Activated CD8-positive, alpha-beta T cell treated with anti-CD3 and anti-CD28 coated beads, Interleukin-2, amount 10 ng/mL, durations not matched to agents 7 days and 5 days (primary cell): ENCODE measurements at regions not wholly inside any gene's neighbourhood (a gene's known extent, or its start where the extent isn't known, plus 50 kb on each side); places are given as distances from the start of the nearest gene placed in this dataset.
"Not testable (repeated sequence)": the region's sequence is repeated elsewhere in the genome, so short reads cannot be mapped to it uniquely, and the experiment has no call there.

Experiments
- ATAC-seq: fragments of 150-1000 bp; cut with Tn5 transposase; one replicate; pipeline ENCODE4 v1.10.0; 2021; ENCODE audit warnings: moderate library complexity
- CTCF ChIA-PET: fragments of 350-600 bp; sonication (Branson Sonifier 250); formaldehyde crosslinking; loops from one replicate; lab custom pipeline; 2021; ENCODE audit warnings: antibody characterized with exemption; lab: Charles Lee
- POLR2A ChIA-PET: fragments of 350-600 bp; sonication (Branson Sonifier 250); formaldehyde crosslinking; loops from one replicate; lab custom pipeline; 2021; ENCODE audit warnings: antibody characterized with exemption; lab: Charles Lee
- DNase-seq: peaks from one replicate; pipeline ENCODE4 v3.0.0-alpha.2; 2020
- H3K27ac Mint-ChIP-seq: one replicate; pipeline ENCODE4 v1.8.0; 2021; ENCODE audit warnings: mild to moderate bottlenecking, mixed read lengths
- H3K27me3 Mint-ChIP-seq: one replicate; pipeline ENCODE4 v1.8.0; 2021; ENCODE audit warnings: low read depth, mixed read lengths
- H3K36me3 Mint-ChIP-seq: one replicate; pipeline ENCODE4 v1.8.0; 2021; ENCODE audit warnings: low read depth, mixed read lengths
- H3K4me1 Mint-ChIP-seq: one replicate; pipeline ENCODE4 v1.8.0; 2021; ENCODE audit warnings: low read depth, mixed read lengths
- H3K4me3 Mint-ChIP-seq: one replicate; pipeline ENCODE4 v1.8.0; 2021; ENCODE audit warnings: mild to moderate bottlenecking, mixed read lengths
- H3K9me3 Mint-ChIP-seq: one replicate; pipeline ENCODE4 v1.8.0; 2022; ENCODE audit warnings: mixed read lengths; ENCODE audit not compliant: insufficient read depth

- H3K9me3 Mint-ChIP-seq, H3K27me3 Mint-ChIP-seq, ATAC-seq, H3K4me1 Mint-ChIP-seq, DNase-seq, H3K27ac Mint-ChIP-seq, H3K36me3 Mint-ChIP-seq, H3K4me3 Mint-ChIP-seq, POLR2A ChIA-PET, CTCF ChIA-PET: not testable (repeated sequence)
These were observed 670.2 kb downstream of the XIRP2 start for GRCh38 chr2:167558272-167558991.

- Mint-ChIP-seq H3K4me3 (no peak overlapping the region), H3K4me1 (no peaks in the 10 kb centered on the region), H3K27ac (no peak overlapping the region), H3K27me3 (no peaks in the 10 kb centered on the region), H3K9me3 (no peaks in the 10 kb centered on the region), H3K36me3 (no peaks in the 10 kb centered on the region)
- DNase-seq: no peak
- ATAC-seq: no peak
- ChIA-PET POLR2A (no interaction called here), CTCF (no interaction called here)
These were observed 666.9 kb downstream of the XIRP2 start for GRCh38 chr2:167555098-167555720.

- ATAC-seq (no peak), DNase-seq (no peak)
- ChIA-PET POLR2A (interaction anchor here (0.6 kb wide), 1 partner anchor 25 kb away, joined by 3 read pairs; no protein-coding TSS in a partner anchor), CTCF (no interaction called here)
- Mint-ChIP-seq H3K4me1 (no peaks in the 10 kb centered on the region), H3K27ac (no peak overlapping the region), H3K27me3 (no peaks in the 10 kb centered on the region), H3K9me3 (no peaks in the 10 kb centered on the region), H3K4me3 (no peak overlapping the region), H3K36me3 (no peaks in the 10 kb centered on the region)
These were observed 665.4 kb downstream of the XIRP2 start for GRCh38 chr2:167553635-167554034.

- H3K27ac Mint-ChIP-seq: no peak overlapping the region
- DNase-seq: no peak
- ATAC-seq: no peak
- no peaks in the 10 kb centered on the region for H3K27me3 Mint-ChIP-seq
- no peaks in the 10 kb centered on the region for H3K4me1 Mint-ChIP-seq
- no peaks in the 10 kb centered on the region for H3K9me3 Mint-ChIP-seq
- POLR2A ChIA-PET: no interaction called here
- no peaks in the 10 kb centered on the region for H3K36me3 Mint-ChIP-seq
- no peak overlapping the region for H3K4me3 Mint-ChIP-seq
- CTCF ChIA-PET: no interaction called here
These were observed 663.1 kb downstream of the XIRP2 start for GRCh38 chr2:167551416-167551815.

GRCh38 chr2:167550448-167550847, 662.2 kb downstream of the XIRP2 start:
- no peaks in the 10 kb centered on the region for H3K27me3 Mint-ChIP-seq
- no peaks in the 10 kb centered on the region for H3K4me1 Mint-ChIP-seq
- no peaks in the 10 kb centered on the region for H3K9me3 Mint-ChIP-seq
- DNase-seq (no peak), ATAC-seq (no peak)
- ChIA-PET CTCF (no interaction called here), POLR2A (no interaction called here)
- no peaks in the 10 kb centered on the region for H3K36me3 Mint-ChIP-seq
- no peak overlapping the region for H3K27ac Mint-ChIP-seq
- no peak overlapping the region for H3K4me3 Mint-ChIP-seq

GRCh38 chr2:167548396-167548795, 660.1 kb downstream of the XIRP2 start:
- Mint-ChIP-seq H3K4me1 (no peaks in the 10 kb centered on the region), H3K4me3 (no peak overlapping the region), H3K27me3 (no peaks in the 10 kb centered on the region), H3K36me3 (no peaks in the 10 kb centered on the region), H3K27ac (no peak overlapping the region), H3K9me3 (no peaks in the 10 kb centered on the region)
- DNase-seq: no peak
- ChIA-PET CTCF (no interaction called here), POLR2A (no interaction called here)
- no peak for ATAC-seq

GRCh38 chr2:167544602-167545001, 656.3 kb downstream of the XIRP2 start:
- Mint-ChIP-seq H3K9me3 (no peaks in the 10 kb centered on the region), H3K4me1 (no peaks in the 10 kb centered on the region)
- POLR2A ChIA-PET: no interaction called here

GRCh38 chr2:167543721-167544120, 655.4 kb downstream of the XIRP2 start:
- ChIA-PET POLR2A (no interaction called here), CTCF (interaction anchor here (1.9 kb wide), 1 partner anchor 9 kb away, joined by 4 read pairs; no protein-coding TSS in a partner anchor)
- Mint-ChIP-seq H3K9me3 (no peaks in the 10 kb centered on the region), H3K4me3 (no peak overlapping the region), H3K4me1 (no peaks in the 10 kb centered on the region), H3K27ac (no peak overlapping the region), H3K36me3 (no peaks in the 10 kb centered on the region), H3K27me3 (no peaks in the 10 kb centered on the region)
- no peak for DNase-seq
- ATAC-seq: no peak

More at GRCh38 chr2:167544602-167545001, 656.3 kb downstream of the XIRP2 start:
- DNase-seq: no peak
- CTCF ChIA-PET: interaction anchor here (0.5 to 1.9 kb wide), 2 partner anchors 10 to 1394 kb away, joined by 3 to 4 read pairs; no protein-coding TSS in a partner anchor
- Mint-ChIP-seq H3K27me3 (no peaks in the 10 kb centered on the region), H3K36me3 (no peaks in the 10 kb centered on the region), H3K4me3 (no peak overlapping the region), H3K27ac (no peak overlapping the region)
- ATAC-seq: no peak

GRCh38 chr2:167537743-167538142, 649.5 kb downstream of the XIRP2 start:
- H3K9me3 Mint-ChIP-seq: no peaks in the 10 kb centered on the region
- H3K4me1 Mint-ChIP-seq: no peaks in the 10 kb centered on the region
- ATAC-seq (no peak), DNase-seq (no peak)
- no peaks in the 10 kb centered on the region for H3K27me3 Mint-ChIP-seq
- H3K27ac Mint-ChIP-seq: no peak overlapping the region
- H3K36me3 Mint-ChIP-seq: no peaks in the 10 kb centered on the region
- ChIA-PET CTCF (no interaction called here), POLR2A (no interaction called here)
- no peak overlapping the region for H3K4me3 Mint-ChIP-seq

- no peak overlapping the region for H3K4me3 Mint-ChIP-seq
- H3K9me3 Mint-ChIP-seq: no peaks in the 10 kb centered on the region
These were observed 646.2 kb downstream of the XIRP2 start for GRCh38 chr2:167534443-167534842.

GRCh38 chr2:167524786-167525185, 636.5 kb downstream of the XIRP2 start:
- no peaks in the 10 kb centered on the region for H3K4me1 Mint-ChIP-seq
- DNase-seq: no peak
- H3K4me3 Mint-ChIP-seq: no peak overlapping the region
- ChIA-PET POLR2A (no interaction called here), CTCF (no interaction called here)
- no peaks in the 10 kb centered on the region for H3K9me3 Mint-ChIP-seq
- no peak overlapping the region for H3K27ac Mint-ChIP-seq
- no peaks in the 10 kb centered on the region for H3K27me3 Mint-ChIP-seq
- no peaks in the 10 kb centered on the region for H3K36me3 Mint-ChIP-seq
- no peak for ATAC-seq

More at GRCh38 chr2:167534443-167534842, 646.2 kb downstream of the XIRP2 start:
- Mint-ChIP-seq H3K4me1 (no peaks in the 10 kb centered on the region), H3K27me3 (no peaks in the 10 kb centered on the region), H3K27ac (no peak overlapping the region), H3K36me3 (no peaks in the 10 kb centered on the region)
- ChIA-PET POLR2A (no interaction called here), CTCF (interaction anchor here (1.1 kb wide), 1 partner anchor 9 kb away, joined by 4 read pairs; no protein-coding TSS in a partner anchor)
- ATAC-seq (no peak), DNase-seq (no peak)

GRCh38 chr2:167510071-167510759, 621.9 kb downstream of the XIRP2 start:
- Mint-ChIP-seq H3K27ac (no peak overlapping the region), H3K27me3 (no peaks in the 10 kb centered on the region), H3K36me3 (no peaks in the 10 kb centered on the region), H3K4me3 (no peak overlapping the region), H3K4me1 (no peaks in the 10 kb centered on the region), H3K9me3 (no peaks in the 10 kb centered on the region)
- no peak for ATAC-seq
- ChIA-PET CTCF (no interaction called here), POLR2A (no interaction called here)
- DNase-seq: no peak
